HFFc6 (cell line): ENCODE measurements at regions not wholly inside any gene's neighbourhood (a gene's known extent, or its start where the extent isn't known, plus 50 kb on each side); places are given as distances from the start of the nearest gene placed in this dataset.

Experiments
- DNase-seq: peaks from one replicate; pipeline ENCODE4 v3.0.0-alpha.2; 2018
- H3K27ac Mint-ChIP-seq: 2 replicates; pipeline ENCODE4 v1.8.0; 2020; ENCODE audit warnings: mild to moderate bottlenecking, mixed read lengths
- H3K27me3 Mint-ChIP-seq: 2 replicates; pipeline ENCODE4 v1.8.0; 2021; ENCODE audit warnings: mild to moderate bottlenecking, moderate library complexity, mixed read lengths; ENCODE audit not compliant: insufficient read depth
- H3K36me3 Mint-ChIP-seq: 2 replicates; pipeline ENCODE4 v1.8.0; 2021; ENCODE audit warnings: low read depth, mixed read lengths
- H3K4me1 Mint-ChIP-seq: 2 replicates; pipeline ENCODE4 v1.8.0; 2020; ENCODE audit warnings: low read depth, mixed read lengths
- H3K4me3 Mint-ChIP-seq: 2 replicates; pipeline ENCODE4 v1.8.0; 2020; ENCODE audit warnings: mild to moderate bottlenecking, moderate library complexity, mixed read lengths
- H3K9me3 Mint-ChIP-seq: 2 replicates; pipeline ENCODE4 v1.8.0; 2020; ENCODE audit warnings: mild to moderate bottlenecking, mixed read lengths
- TF ChIP-seq, protein P1 (sequence below): fragments of 200-600 bp; sonication (generic); IDR thresholded peaks from 2 replicates; pipeline ENCODE4 v1.5.0; 2021; ENCODE audit warnings: antibody characterized with exemption, mild to moderate bottlenecking

DNA sequence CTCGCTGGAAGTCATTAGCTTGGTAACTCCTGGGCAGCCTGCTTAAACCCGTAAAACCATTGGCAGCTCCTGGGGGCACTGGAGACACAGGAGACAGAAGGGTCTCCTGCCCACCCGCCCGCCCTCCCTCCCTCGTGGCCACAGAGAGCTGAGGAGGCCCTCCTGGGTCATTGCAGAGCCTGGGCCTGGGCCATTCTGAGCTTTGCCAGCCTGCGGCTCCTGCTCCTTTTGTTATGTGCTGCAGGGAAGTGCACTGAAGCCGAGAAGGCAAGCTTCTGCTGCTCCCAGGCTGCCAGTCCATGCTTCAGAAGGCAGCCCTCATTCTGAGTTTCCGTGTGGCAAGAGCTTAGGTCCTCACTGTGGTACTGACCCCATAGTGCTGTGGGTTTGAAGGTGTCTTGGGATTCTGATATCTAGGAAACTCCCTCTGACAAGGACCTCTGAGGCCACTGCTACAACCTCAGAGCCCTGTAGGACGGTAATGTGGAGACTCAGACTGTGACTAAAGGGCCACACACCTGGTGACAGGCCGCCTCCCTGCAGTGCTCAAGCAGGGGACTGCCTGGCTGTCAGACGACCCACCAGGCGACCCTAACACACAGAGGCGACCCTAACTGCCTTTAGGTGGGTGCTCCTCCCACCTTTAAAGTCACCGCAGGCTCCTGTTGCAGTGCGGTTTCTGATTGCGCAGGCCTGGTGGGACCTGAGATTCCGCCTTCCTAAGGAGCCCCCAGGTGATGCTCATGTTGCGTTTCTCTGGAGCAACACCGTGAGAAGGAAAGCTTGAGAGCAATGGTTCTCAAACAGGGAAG is 118.7 kb downstream of the IER5 start:
- no peak overlapping the region for H3K27ac Mint-ChIP-seq
- no peaks in the 10 kb centered on the region for H3K9me3 Mint-ChIP-seq
- H3K4me3 Mint-ChIP-seq: no peak overlapping the region
- no peaks in the 10 kb centered on the region for H3K4me1 Mint-ChIP-seq
- H3K27me3 Mint-ChIP-seq: peaks cover 17% of the 10 kb centered on the region
- no peak for DNase-seq
- TF ChIP-seq, protein P1, sequence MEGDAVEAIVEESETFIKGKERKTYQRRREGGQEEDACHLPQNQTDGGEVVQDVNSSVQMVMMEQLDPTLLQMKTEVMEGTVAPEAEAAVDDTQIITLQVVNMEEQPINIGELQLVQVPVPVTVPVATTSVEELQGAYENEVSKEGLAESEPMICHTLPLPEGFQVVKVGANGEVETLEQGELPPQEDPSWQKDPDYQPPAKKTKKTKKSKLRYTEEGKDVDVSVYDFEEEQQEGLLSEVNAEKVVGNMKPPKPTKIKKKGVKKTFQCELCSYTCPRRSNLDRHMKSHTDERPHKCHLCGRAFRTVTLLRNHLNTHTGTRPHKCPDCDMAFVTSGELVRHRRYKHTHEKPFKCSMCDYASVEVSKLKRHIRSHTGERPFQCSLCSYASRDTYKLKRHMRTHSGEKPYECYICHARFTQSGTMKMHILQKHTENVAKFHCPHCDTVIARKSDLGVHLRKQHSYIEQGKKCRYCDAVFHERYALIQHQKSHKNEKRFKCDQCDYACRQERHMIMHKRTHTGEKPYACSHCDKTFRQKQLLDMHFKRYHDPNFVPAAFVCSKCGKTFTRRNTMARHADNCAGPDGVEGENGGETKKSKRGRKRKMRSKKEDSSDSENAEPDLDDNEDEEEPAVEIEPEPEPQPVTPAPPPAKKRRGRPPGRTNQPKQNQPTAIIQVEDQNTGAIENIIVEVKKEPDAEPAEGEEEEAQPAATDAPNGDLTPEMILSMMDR: no peak
- H3K36me3 Mint-ChIP-seq: no peaks in the 10 kb centered on the region

DNA sequence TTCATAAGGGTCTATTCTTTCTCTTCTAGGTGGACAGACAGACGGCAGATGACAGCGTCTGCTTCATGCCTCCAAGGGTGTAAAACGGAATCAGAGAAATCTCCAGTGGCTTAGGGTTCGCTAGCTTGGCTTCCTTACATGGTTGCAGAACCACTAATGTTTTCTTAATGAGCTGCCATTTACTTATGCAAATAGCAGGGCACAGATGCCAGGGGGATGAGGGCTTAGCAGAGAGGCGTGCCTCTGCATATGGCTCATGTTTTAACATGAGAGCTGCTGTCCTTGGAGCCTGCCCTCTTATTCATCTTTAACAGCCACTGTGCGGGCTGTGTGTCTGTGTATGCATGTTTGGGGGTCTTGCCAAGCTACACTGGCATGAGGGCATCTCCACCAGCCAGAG is 119.6 kb downstream of the IER5 start:
- no peaks in the 10 kb centered on the region for H3K9me3 Mint-ChIP-seq
- H3K27ac Mint-ChIP-seq: no peak overlapping the region
- TF ChIP-seq, protein P1: no peak
- no peaks in the 10 kb centered on the region for H3K36me3 Mint-ChIP-seq
- no peak for DNase-seq
- peaks cover 18% of the 10 kb centered on the region for H3K27me3 Mint-ChIP-seq
- no peaks in the 10 kb centered on the region for H3K4me1 Mint-ChIP-seq
- H3K4me3 Mint-ChIP-seq: no peak overlapping the region

DNA sequence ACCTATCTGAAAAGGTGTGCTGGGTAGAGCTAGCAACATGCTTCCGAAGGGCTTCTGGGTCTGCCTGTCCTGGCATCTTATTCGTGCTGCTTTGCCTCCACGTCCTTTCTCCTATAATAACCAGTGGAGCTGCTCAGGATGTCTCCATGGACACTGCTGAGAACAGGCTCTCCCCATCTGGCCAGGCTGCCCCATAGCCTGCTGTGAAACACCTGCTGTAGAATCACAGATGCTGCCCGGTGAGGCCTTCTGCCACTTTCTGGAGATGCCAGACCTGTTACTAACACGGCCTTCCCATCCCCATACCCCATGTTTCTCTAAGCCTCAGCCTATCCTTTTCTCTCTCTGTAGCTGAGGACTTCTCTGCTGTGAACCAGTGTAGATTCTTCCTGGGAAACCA is 120.5 kb downstream of the IER5 start:
- Mint-ChIP-seq H3K4me3 (no peak overlapping the region), H3K9me3 (no peaks in the 10 kb centered on the region), H3K27ac (no peak overlapping the region), H3K4me1 (no peaks in the 10 kb centered on the region), H3K36me3 (no peaks in the 10 kb centered on the region), H3K27me3 (peaks cover 21% of the 10 kb centered on the region)
- TF ChIP-seq, protein P1: no peak
- DNase-seq: no peak

DNA sequence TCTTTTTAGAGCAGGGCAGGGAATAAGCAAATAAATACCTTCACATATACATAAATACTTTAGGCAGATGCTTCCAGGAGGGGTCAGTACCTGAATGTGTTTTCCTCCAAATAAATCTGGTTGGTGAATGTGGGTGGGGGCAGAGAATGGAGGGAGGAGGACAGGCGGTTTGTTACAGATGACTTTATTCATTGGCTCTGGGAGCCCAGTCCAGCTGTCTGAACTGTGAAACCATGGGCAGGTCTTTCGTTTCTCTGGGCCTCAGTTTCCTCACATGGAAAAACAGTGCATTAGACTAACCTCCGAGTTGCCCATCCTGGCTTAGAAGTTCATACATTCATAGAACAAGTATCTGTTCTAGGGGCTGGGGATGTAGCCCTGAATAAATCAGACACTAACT is 124.6 kb downstream of the IER5 start:
- no peaks in the 10 kb centered on the region for H3K36me3 Mint-ChIP-seq
- no peaks in the 10 kb centered on the region for H3K9me3 Mint-ChIP-seq
- no peak overlapping the region for H3K4me3 Mint-ChIP-seq
- H3K27me3 Mint-ChIP-seq: peaks cover 29% of the 10 kb centered on the region
- no peaks in the 10 kb centered on the region for H3K4me1 Mint-ChIP-seq
- no peak for DNase-seq
- H3K27ac Mint-ChIP-seq: no peak overlapping the region
- TF ChIP-seq, protein P1: no peak

DNA sequence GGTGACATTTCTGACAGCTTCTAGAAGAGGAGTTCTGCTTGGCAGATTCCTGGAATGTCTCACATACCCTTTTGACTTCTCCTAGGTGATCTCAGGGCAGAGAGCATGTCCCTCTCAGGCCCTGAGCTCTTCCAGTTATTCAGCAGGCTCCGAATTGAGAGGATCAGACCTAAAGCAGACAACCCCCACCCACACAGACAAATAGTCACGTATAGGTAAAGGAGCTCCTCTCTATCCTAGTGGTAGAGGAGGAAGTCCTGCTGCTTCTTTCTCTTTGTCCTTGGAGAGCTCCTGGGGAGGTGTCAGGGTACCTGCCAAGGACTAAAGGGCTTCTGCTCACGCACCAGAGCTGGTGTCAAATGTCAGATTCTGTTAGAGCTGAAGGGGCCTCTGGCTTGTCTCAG is 128.1 kb downstream of the IER5 start:
- Mint-ChIP-seq H3K27ac (no peak overlapping the region), H3K4me3 (no peak overlapping the region)

More for the DNA sequence above, 128.1 kb downstream of the IER5 start:
- Mint-ChIP-seq H3K4me1 (peaks cover 5% of the 10 kb centered on the region; the same call in 1 of the 2 replicates), H3K9me3 (no peaks in the 10 kb centered on the region), H3K36me3 (no peaks in the 10 kb centered on the region), H3K27me3 (peaks cover 23% of the 10 kb centered on the region)
- TF ChIP-seq, protein P1: no peak
- DNase-seq: no peak
